ENCODE measurements at regions not wholly inside any gene's neighbourhood (a gene's known extent, or its start where the extent isn't known, plus 50 kb on each side); places are given as distances from the start of the nearest gene placed in this dataset.
A peak's percentile ranks its signal among the peaks of the same experiment; 100 is the strongest.
"Not testable (repeated sequence)": the region's sequence is repeated elsewhere in the genome, so short reads cannot be mapped to it uniquely, and the experiment has no call there.

GRCh38 chr17:77037943-77038342 is 102.8 kb upstream of the SEC14L1 start:
- DNase-seq (ENCODE audit: low read depth in 2 of 2), result no peak

GRCh38 chr17:77038884-77039555 is 101.7 kb upstream of the SEC14L1 start:
- no peak for DNase-seq (ENCODE audit: low read depth in 2 of 2)

GRCh38 chr17:77042476-77043231 is 98.1 kb upstream of the SEC14L1 start:
- DNase-seq (ENCODE audit: low read depth in 2 of 2), result no peak

- DNase-seq (ENCODE audit: low read depth in 2 of 2), result no peak
These were observed 95.2 kb upstream of the SEC14L1 start for GRCh38 chr17:77045441-77046041.

GRCh38 chr17:77049440-77049839 is 91.3 kb upstream of the SEC14L1 start:
- DNase-seq (ENCODE audit: low read depth in 2 of 2), result no peak

- not testable (repeated sequence) for DNase-seq (ENCODE audit: low read depth in 2 of 2)
These were observed 89.9 kb upstream of the SEC14L1 start for GRCh38 chr17:77050901-77051300.

- no peak for DNase-seq (ENCODE audit: low read depth in 2 of 2)
These were observed 85.8 kb upstream of the SEC14L1 start for GRCh38 chr17:77054936-77055335.

- no peak for DNase-seq (ENCODE audit: low read depth in 2 of 2)
These were observed 85.3 kb upstream of the SEC14L1 start for GRCh38 chr17:77055453-77055852.

GRCh38 chr17:77058016-77058415 is 82.8 kb upstream of the SEC14L1 start:
- DNase-seq (ENCODE audit: low read depth in 2 of 2), result no peak

GRCh38 chr17:77061669-77062068 is 79.1 kb upstream of the SEC14L1 start:
- DNase-seq (ENCODE audit: low read depth in 2 of 2), result no peak

- no peak for DNase-seq (ENCODE audit: low read depth in 2 of 2)
These were observed 76.2 kb upstream of the SEC14L1 start for GRCh38 chr17:77064598-77064997.

GRCh38 chr17:77066165-77066564 is 74.6 kb upstream of the SEC14L1 start:
- DNase-seq (ENCODE audit: low read depth in 2 of 2), result no peak

GRCh38 chr17:77066726-77067409 is 73.9 kb upstream of the SEC14L1 start:
- DNase-seq (ENCODE audit: low read depth in 2 of 2), result peak in 1 of 2 donors; percentile 16

GRCh38 chr17:77068915-77069314 is 71.9 kb upstream of the SEC14L1 start:
- no peak for DNase-seq (ENCODE audit: low read depth in 2 of 2)

- no peak for DNase-seq (ENCODE audit: low read depth in 2 of 2)
These were observed 69.9 kb upstream of the SEC14L1 start for GRCh38 chr17:77070888-77071279.

- no peak for DNase-seq (ENCODE audit: low read depth in 2 of 2)
These were observed 68.8 kb upstream of the SEC14L1 start for GRCh38 chr17:77071925-77072490.

GRCh38 chr17:77072670-77073069 is 68.1 kb upstream of the SEC14L1 start:
- DNase-seq (ENCODE audit: low read depth in 2 of 2), result no peak

GRCh38 chr17:77074681-77075080 is 66.1 kb upstream of the SEC14L1 start:
- no peak for DNase-seq (ENCODE audit: low read depth in 2 of 2)

- no peak for DNase-seq (ENCODE audit: low read depth in 2 of 2)
These were observed 64.5 kb upstream of the SEC14L1 start for GRCh38 chr17:77076124-77076830.

GRCh38 chr17:77083531-77083930 is 57.2 kb upstream of the SEC14L1 start:
- DNase-seq (ENCODE audit: low read depth in 2 of 2), result no peak

- DNase-seq (ENCODE audit: low read depth in 2 of 2), result no peak
These were observed 54.8 kb upstream of the SEC14L1 start for GRCh38 chr17:77085926-77086432.
